NCI-H2196 (cell line): ENCODE measurements at regions not wholly inside any gene's neighbourhood (a gene's known extent, or its start where the extent isn't known, plus 50 kb on each side); places are given as distances from the start of the nearest gene placed in this dataset.
"Not testable (repeated sequence)": the region's sequence is repeated elsewhere in the genome, so short reads cannot be mapped to it uniquely, and the experiment has no call there.

ENCODE experiments used
- DNase-seq: peaks from one replicate; lab custom pipeline; 2025; ENCODE audit not compliant: unreplicated experiment; lab: John Stamatoyannopoulos, UW

GRCh38 chr9:100794738-100795269 lies 216.9 kb downstream of the CAVIN4 start:
- no peak for DNase-seq

- DNase-seq, result no peak
Measured at GRCh38 chr9:100803956-100804355, 224.6 kb upstream of the PLPPR1 start.

GRCh38 chr9:100811643-100812042 lies 216.9 kb upstream of the PLPPR1 start:
- DNase-seq, result no peak

GRCh38 chr9:100813871-100814270 lies 214.7 kb upstream of the PLPPR1 start:
- no peak for DNase-seq

GRCh38 chr9:100819980-100820379 lies 208.5 kb upstream of the PLPPR1 start:
- DNase-seq, result no peak

GRCh38 chr9:100833035-100833434 lies 195.5 kb upstream of the PLPPR1 start:
- DNase-seq, result not testable (repeated sequence)

- DNase-seq, result no peak
Measured at GRCh38 chr9:100838857-100839256, 189.7 kb upstream of the PLPPR1 start.

GRCh38 chr9:100848726-100849125 lies 179.8 kb upstream of the PLPPR1 start:
- DNase-seq, result no peak

GRCh38 chr9:100852088-100852487 lies 176.4 kb upstream of the PLPPR1 start:
- DNase-seq, result no peak

GRCh38 chr9:100856238-100856637 lies 172.3 kb upstream of the PLPPR1 start:
- DNase-seq, result no peak

- DNase-seq, result no peak
Measured at GRCh38 chr9:100865111-100865510, 163.4 kb upstream of the PLPPR1 start.

- DNase-seq, result no peak
Measured at GRCh38 chr9:100865648-100866047, 162.9 kb upstream of the PLPPR1 start.

- DNase-seq, result no peak
Measured at GRCh38 chr9:100869326-100869725, 159.2 kb upstream of the PLPPR1 start.

GRCh38 chr9:100879884-100880283 lies 148.6 kb upstream of the PLPPR1 start:
- DNase-seq, result no peak

- DNase-seq, result no peak
Measured at GRCh38 chr9:100880284-100880683, 148.2 kb upstream of the PLPPR1 start.

- DNase-seq, result no peak
Measured at GRCh38 chr9:100884518-100884917, 144.0 kb upstream of the PLPPR1 start.

- DNase-seq, result no peak
Measured at GRCh38 chr9:100890321-100890720, 138.2 kb upstream of the PLPPR1 start.

- DNase-seq, result no peak
Measured at GRCh38 chr9:100911273-100911672, 117.3 kb upstream of the PLPPR1 start.

GRCh38 chr9:100913257-100913656 lies 115.3 kb upstream of the PLPPR1 start:
- DNase-seq, result no peak

GRCh38 chr9:100914266-100914665 lies 114.3 kb upstream of the PLPPR1 start:
- DNase-seq, result no peak

- DNase-seq, result no peak
Measured at GRCh38 chr9:100919506-100919905, 109.0 kb upstream of the PLPPR1 start.

GRCh38 chr9:100926366-100926765 lies 102.2 kb upstream of the PLPPR1 start:
- no peak for DNase-seq

GRCh38 chr9:100927763-100928162 lies 100.8 kb upstream of the PLPPR1 start:
- no peak for DNase-seq

- DNase-seq, result no peak
Measured at GRCh38 chr9:100933656-100934055, 94.9 kb upstream of the PLPPR1 start.
